ELF-1 (cell line): ENCODE measurements at regions not wholly inside any gene's neighbourhood (a gene's known extent, or its start where the extent isn't known, plus 50 kb on each side); places are given as distances from the start of the nearest gene placed in this dataset.

ENCODE experiments used
- DNase-seq: peaks from one replicate; pipeline ENCODE4 v3.0.0-alpha.2; 2016; ENCODE audit warnings: low read depth, low spot score

DNA sequence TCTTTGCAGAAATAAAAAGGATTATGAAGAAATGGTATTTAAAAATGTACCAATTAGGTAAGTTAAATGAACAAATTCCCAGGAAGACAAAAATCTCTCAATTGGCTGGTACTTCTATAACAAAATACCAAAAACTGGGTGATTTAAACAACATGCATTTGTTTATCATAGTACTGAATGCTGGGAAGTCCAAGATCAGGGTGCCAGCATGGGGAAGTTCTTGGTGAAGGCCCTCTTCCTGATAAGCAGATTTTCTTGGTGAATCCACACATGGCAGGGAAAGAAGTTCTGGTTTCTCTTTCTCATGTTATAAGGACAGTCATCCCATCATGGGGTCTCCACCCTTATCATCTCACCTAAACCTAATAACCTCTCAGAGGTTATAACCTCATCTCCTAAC, 271.6 kb upstream of the SETBP1 start:
- DNase-seq: no peak

DNA sequence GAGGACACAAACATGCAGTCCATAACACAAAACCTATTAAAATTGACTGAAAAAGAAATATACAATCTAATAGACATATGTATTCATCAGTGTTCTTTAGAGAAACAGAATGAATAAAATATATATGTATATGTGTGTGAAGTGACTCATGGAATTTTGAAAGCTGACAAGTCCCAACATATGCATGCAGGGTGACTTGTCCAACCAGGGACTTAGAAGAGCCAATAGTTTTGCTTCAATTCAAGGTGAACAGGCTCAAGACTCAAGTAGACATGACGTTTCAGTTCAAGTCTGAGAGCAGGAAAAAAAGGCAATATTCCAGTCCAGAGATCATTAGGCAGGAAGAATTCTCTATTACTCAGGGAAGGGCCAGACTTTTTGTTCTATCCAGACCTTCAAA, 271.2 kb upstream of the SETBP1 start:
- DNase-seq: no peak

DNA sequence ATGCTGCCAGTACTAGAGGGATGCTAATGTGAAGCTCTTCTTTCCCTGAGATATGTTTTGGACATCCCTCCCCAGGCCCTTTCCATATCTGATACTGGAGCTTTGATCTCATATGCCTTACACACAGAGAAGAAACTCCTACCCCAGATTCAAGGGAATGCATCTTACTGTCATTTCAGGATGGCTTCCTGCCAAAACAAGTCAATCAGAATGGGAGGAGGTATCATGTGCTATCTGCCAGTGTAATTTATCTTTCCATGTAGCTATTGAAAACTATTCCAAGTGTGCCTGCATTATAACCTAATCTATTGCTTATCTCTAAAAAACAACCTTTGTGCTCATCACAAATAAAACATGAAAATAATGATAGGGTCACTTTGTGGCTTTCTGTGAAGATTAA, 269.9 kb upstream of the SETBP1 start:
- DNase-seq: no peak

DNA sequence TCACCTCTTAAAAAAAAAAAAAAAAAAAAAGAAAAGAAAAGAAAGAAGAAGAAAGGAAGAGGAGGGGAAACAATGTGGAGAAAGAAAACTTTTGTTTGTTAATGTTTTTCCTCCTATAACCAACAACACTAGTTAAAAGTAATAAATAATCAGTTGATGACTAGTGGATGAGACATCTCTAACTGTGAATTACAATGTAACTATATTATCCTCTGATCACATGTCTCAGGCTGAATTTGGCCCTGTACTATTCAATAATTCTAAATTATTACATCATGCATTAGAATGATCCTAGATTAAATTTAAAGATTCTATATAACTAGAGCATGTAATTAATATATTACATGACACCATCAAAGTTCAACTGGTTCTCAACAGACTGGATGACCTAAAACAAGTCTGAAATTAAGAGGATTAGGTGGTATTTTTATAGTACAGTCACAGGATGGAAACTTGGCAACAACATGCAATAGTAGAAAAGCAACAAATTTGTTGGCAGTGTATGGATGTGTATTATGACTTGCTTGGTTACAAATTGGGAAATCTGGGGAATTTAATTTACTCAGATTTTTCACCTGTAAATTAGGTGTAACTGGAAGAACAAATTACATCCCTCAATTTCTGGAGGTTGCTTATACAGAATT, 269.3 kb upstream of the SETBP1 start:
- DNase-seq: no peak

DNA sequence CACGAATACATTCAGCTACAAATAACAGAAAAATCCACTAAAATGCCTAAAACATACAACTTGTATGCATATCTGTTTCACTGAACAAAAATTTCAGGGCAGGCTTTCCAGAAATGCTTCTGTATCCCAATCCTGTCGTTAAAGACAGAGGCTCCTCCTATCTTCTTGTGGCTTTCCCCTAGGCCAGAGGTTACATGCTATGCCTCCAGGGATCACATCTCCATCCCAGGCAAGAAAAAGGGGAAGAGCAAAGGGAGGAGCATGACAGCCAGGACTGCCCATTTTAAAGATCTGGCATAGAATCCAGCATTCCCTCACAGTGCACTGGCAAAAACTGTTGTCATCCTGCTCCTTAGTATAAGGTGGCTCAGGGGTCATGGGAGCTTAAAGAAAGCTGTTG, 268.7 kb upstream of the SETBP1 start:
- no peak for DNase-seq

DNA sequence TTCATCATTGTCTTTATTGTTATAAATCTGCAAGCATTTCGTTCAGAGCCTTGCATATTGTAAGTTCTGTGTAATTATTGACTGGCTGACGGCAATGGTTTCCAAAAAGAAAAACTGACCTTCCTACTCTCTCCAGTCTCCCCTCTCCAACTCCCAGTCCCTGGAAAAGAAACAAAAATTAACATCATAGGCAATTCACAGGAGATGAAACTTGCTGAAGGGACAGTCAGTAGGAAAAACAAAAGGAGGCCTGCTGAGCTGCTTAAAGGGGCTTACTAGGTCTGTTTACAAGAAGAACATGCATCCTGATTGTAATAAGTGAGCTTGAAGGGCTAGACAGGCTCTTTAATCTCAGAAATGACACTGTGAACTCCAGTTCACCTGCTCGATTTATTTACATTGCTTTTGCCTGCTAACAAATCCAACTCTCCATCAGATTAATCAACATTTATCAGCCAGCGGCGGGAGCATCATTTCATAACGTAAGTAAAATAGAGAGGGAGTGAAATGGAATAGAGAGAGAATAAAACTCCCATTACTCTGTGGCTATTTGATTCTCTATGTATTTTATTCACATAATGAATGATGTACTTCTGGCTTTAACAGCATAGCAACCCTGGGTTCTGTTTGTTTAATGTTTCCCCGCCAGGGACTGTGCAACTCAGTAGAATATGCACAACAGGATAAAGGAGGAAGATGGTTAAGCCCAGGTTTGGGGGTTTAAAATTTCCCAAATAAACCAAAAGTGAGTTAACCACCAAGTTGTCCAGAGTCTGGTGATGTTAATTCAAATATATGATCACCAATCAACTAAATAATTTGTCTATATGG, 256.7 kb upstream of the SETBP1 start:
- DNase-seq: peak; percentile 12

DNA sequence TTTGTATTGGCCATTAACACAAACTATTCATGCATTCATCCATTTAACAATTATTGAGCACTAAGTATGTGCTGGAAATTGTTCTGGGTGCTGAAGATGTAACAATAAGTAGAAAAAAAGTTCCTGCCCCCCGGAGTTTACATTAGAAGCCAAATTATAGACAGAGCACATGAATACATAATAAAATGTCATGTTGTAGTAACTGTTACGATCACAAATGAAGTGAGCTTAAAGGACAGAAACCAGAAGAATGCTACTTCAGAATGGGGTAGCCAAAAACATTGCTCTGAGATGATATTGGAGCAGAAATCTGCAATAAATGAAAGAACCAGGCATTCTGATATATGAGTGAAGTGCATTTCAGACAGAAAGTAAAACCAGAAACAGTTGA, 256.0 kb upstream of the SETBP1 start:
- no peak for DNase-seq

DNA sequence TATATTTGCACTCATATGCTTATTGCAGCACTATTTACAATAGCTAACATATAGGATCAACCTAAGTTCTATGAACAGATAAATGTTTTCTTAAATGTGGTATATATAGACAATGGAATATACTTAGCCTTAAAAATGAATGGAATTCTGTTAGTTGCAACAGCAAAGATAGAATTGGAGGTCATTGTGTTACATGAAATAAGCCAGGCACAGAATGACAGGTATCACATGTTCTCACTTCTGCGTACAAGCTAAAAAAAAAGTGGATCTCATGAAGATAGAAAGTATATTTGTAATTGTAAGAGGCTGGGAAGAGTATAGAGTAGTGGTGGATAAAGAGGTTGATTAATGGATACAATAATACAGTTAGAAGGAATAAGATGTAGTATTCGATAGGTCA, 255.5 kb upstream of the SETBP1 start:
- DNase-seq: no peak

DNA sequence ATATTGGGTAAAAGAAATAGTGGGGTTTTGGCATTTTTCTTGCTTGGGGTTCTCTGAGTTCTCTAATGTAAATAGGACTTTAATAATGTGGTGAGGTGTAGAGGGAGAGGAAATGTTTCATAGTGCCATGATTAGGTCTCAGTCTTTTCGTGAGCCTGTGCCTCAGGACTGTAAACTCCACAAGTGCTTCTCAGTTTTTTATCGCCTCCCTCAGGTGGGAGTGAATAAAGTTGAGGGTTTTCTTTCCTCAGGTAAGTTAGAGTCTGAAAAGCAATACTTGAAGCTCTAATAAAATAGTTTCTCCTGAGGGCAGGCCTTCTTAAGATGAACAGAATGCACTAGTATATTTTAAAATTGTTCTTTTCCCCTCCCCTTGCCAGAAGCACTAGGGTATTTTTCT, 243.1 kb upstream of the SETBP1 start:
- DNase-seq: no peak

DNA sequence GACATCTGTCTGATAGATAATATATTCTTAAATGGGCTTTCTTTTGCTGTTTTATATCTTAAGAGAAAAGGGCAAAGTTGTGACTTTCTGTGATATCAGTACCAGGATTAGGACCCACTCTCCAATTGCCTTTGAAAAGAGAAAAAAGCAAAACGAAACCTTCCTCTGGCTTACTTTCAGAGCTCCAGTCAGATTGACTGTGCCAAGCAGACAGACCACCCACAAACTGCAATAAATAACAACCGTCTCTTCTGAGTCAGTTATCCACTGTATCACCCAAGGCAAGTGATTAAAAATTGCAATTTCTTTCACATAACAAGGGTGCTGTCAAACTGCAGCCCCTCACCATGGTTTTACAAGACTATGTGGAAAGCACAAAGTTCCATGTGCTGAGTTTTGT, 230.5 kb upstream of the SETBP1 start:
- no peak for DNase-seq

DNA sequence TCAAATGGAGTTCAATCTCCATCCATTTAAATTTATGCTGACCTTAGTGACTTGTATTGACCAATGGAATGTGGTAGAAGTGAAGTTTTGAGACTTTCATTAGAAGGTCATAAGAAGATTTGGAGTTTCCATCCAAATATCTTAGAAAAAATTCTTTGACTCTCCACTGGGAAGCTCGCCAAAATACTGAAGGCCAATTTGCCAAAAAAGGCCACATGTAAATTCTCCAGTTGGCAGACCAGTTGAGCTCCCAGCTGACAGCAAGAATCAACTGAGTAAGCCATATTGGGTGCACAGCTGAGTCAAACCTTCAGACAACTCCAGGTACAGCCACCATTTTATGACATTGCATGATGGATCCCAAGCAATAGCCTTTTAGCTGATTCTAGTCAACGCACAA, 228.3 kb upstream of the SETBP1 start:
- DNase-seq: no peak

DNA sequence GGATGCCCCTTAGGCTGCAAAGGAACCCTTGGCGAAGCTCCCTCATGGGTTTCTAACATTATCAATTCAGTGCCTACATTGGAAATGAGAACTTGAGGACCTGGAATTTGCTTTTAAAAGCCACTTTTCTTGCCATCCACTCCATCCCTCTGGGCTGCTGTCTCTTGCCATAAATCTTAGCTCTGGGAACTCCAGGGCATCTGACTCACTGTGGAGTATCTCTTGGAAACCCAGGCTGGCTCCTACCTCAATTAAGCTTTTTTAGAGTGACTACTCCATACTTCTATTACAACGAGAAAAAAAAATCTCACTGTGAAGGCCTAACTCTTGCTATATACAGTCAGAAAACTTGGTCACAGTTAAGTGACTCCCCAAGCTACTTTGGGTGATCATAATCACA, 227.2 kb upstream of the SETBP1 start:
- no peak for DNase-seq

DNA sequence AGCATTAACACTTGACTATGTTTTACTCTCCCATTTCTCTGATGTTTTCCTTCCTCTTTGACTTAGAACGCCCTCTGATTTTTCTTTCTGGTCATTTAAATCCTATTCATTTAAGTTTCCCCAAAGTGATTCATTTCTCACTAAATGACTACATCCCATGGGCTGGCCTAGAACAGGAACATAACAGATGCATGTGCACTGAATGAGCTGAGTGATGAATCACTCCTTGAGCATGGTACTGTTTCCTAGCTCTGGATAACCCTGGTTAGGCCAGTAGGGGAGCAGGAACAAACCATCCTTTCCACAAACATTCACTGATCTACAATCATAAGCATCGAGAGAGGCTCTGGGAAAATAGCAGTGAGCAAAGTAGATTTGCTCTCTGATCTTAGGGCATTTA, 221.9 kb upstream of the SETBP1 start:
- DNase-seq: no peak

DNA sequence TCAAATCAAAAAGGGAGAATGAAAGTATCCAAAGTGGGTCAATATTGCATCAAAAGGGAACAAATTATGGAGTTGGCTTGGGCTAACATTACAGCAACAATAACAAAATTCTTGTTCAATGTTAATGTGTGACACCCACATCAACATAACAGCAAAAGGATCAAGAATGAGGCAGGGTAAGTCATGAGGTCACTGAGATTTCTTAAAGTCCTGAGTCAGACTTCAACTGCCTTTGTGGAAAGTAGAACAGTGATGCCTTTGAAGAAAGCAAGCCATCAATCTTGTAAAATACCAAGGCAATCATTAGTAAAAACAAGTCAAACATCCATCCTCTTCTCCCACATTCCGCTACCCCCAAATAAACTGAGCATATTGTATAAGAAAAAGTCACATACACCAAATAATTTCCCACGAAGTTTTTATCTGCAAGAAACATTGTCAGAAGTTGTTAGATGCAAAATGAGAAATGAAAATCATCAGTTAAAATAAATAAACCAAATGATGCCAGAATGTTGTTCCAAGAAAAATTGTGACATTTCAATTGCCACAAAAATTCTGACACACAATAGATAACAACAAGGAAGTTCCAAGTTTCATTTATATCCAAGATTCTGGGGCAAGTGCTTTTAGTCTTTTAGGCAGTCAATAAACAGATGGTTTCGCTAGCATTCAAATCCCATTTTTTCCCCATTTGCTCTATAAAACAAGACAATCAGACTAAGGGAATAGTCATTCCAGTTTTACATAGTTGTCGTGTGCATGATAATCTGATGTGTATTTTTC, 216.1 kb upstream of the SETBP1 start:
- DNase-seq: no peak

DNA sequence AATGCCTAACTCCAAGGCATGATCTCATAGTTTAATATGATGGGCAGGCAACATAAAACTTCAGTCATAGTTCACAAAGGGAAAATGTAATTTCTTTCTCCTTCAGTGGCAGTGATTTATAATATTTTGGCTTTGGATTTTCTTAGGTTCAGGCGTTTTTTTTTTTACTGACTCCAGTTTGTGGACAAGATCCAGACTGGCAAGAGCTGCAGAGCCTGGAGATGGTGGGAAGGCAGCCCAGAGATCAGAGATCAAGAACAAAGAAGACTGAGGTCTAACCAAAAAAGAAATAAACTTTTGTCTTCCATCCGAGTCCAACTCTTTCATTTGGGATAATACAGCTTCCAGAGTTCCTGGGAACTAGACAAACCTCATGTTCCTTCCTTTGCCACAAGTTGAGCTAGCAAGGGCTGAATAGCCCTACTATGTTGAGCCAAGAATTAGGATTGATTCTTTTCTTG, 215.3 kb upstream of the SETBP1 start:
- DNase-seq: no peak

DNA sequence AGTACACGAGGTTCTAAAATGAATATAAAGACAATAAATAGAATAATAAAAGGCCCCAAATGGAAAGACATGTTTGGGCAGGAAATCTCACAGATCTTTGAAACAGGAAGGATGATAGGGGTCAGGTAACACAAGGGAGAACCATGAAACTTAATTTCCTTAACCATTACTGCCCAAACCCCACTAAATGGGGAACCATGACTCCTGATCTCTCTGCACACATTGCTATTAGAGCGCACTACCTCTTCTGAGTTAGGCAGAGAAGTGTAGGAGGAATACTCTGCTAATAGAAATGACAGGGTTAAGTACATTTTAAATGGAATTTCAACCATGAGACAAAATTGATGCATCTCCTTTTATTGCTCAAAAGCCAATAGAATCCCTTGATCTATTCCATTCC, 213.7 kb upstream of the SETBP1 start:
- no peak for DNase-seq

DNA sequence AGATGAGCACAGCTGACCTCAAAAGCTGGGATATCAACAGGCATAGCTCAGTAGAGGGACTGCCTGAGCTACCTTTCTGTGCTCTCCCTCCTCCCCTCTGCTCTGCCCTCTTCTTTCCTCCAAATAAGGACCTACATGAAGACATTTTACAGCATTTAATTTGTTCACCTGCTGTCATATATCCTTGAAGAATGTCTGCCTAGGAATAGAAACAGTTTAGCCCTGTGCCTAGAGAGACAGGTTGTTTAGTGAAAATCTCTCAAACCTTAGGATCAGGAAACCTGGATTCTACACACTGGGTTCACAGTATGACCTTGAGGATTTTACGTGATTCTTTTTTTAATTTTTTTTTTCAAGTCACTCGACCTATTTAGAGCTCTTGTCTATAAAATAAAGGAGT, 213.0 kb upstream of the SETBP1 start:
- DNase-seq: no peak

DNA sequence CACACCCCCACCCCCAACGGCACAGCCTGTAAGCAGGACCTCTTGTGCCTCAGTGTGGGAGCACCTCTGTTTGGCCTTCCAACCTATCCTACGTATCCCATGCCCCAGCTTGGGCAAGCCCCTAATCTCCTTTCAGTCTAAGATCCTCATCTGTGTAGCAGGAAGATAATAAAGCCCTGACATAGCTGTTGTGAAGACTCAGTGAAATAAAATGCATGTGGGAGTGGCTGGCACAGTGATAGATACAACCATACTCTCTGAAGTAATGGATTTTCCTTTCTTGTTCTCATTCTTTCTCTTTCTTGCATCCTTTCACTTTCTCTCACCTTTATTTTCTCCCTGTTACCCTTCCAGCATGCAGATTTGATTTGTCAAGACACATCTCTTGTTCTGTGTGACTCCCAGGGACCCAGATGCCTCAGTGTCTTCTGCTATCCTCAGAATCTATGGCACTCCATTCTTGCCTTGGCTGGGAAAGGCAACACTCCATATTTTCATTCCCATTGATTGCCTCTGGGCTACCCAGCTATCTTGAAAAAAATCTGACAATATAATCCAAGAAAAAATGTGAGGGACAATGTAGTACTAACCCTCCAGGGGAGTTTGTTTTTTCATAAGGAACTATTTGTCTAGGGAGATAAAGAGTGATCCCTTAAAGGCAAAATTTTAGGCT, 207.2 kb upstream of the SETBP1 start:
- no peak for DNase-seq

DNA sequence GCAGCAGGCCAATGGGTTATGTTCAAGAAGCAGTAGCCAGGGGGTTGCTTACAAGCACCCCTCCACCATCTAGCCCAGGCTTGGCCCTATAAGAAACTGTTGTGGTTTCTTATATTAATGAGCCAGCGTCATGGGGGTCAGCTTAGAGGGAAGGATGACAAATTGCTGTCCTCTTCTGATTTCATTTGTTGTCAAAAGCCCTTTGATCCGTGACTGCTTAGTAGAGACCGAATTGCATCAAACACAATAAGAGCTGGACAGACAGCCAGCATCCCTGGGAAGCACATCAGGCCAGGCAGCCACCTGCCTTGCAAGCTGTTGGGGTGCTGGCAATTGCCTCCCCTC, 206.6 kb upstream of the SETBP1 start:
- no peak for DNase-seq

DNA sequence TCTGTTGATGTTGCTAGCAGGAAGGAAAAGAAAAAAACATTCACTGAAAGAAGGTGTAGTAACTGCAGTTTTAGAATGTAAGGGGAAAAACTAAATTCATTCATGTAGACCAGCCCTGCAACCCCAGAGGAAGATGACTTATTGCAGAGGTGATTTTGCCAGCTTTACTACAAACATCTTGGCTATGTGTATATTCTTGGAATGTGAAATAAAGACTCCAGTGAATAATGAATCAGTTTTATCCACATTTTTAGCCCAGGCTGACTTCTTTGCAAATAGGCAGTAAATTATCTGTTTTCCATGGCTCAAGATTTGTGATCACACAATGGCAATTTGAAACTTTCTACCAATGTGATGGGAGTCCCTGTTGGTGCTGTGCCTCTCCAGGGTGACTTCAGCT, 206.1 kb upstream of the SETBP1 start:
- DNase-seq: no peak

DNA sequence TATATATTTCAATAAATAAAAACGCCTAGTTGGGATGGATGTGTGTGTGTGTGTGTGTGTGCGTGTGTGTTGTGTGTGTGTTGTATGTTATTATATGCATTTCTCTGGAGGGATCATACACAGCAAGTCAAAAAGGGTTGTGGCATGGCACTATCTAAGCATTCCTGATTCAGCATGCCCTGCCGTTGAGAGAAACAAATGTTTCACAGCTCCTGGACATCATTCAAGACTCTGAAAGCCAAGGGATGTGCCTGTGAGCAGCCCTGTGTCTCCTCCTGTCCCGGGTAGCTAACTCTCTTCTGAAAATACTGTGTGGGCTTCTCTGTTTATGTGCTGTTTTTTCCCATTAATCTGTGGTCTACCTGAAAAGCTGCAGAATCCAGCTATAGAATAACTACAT, 197.9 kb upstream of the SETBP1 start:
- DNase-seq: no peak

DNA sequence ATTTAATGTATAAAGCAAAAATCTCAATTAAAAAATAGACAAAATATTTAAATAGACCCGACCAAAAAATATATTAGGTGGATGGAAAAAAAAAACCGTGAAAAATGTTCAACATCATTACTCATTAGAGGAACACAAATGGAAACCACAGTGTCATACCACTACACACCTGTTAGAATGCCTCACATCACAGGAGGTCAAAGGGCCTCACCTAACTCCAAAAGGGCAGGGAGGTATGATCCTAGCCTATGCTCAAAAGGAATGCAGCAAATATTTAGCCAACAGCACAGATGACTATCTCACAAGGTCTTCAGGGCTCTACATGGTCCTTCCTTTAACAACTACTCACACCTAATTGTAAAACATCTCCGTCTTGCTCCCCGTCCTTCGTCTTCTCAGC, 185.5 kb upstream of the SETBP1 start:
- no peak for DNase-seq
